Neutrophil (primary cell): ENCODE measurements at regions not wholly inside any gene's neighbourhood (a gene's known extent, or its start where the extent isn't known, plus 50 kb on each side); places are given as distances from the start of the nearest gene placed in this dataset.

Source experiments
- H3K27ac ChIP-seq: fragments of 200-600 bp; sonication (generic); 2 replicates; pipeline ENCODE4 v1.5.1; 2016; ENCODE audit warnings: mild to moderate bottlenecking, moderate library complexity
- H3K27me3 ChIP-seq: fragments of 200-600 bp; sonication (generic); 2 replicates; pipeline ENCODE4 v1.6.0; 2016; ENCODE audit warnings: mild to moderate bottlenecking
- H3K36me3 ChIP-seq: fragments of 200-600 bp; sonication (generic); 2 replicates; pipeline ENCODE4 v1.5.1; 2017
- H3K4me1 ChIP-seq, 2 experiments: fragments of 200-600 bp in 1 of 2; sonication (generic) in 1 of 2; 1 replicate in 1 of 2; 2 replicates in 1 of 2; pipeline versions ENCODE4 v1.5.1 to v1.6.1; 2013 to 2016; ENCODE audit warnings: low read depth in 1 of 2, low read length in 1 of 2, mild to moderate bottlenecking in 1 of 2, moderate library complexity in 1 of 2; ENCODE audit not compliant: control insufficient read depth in 1 of 2, insufficient read depth in 1 of 2
- H3K4me3 ChIP-seq, 2 experiments: fragments of 200-600 bp in 1 of 2; sonication (generic) in 1 of 2; 1 replicate in 1 of 2; 2 replicates in 1 of 2; pipeline ENCODE4 v1.5.1; 2013 to 2016; ENCODE audit warnings: low read depth in 1 of 2, low read length in 1 of 2, mild to moderate bottlenecking in 1 of 2, moderate library complexity in 1 of 2
- H3K9me3 ChIP-seq: fragments of 200-600 bp; sonication (generic); 2 replicates; pipeline ENCODE4 v1.5.1; 2016
- CTCF ChIP-seq: fragments of 200-600 bp; sonication (generic); IDR thresholded peaks from 2 replicates; pipeline ENCODE4 v1.5.1; 2016; ENCODE audit warnings: antibody characterized with exemption

- TF ChIP-seq CTCF = no peak
- Histone ChIP-seq H3K27ac (no peak overlapping the region), H3K4me1 (no peaks in the 10 kb centered on the region), H3K27me3 (no peaks in the 10 kb centered on the region), H3K4me3 (no peak overlapping the region), H3K36me3 (no peaks in the 10 kb centered on the region), H3K9me3 (no peaks in the 10 kb centered on the region)
Observed at GRCh38 chr12:124668602-124669001, 101.2 kb upstream of the NCOR2 start.

GRCh38 chr12:124667506-124668326 is 100.3 kb upstream of the NCOR2 start:
- TF ChIP-seq CTCF = no peak
- no peaks in the 10 kb centered on the region for H3K9me3 ChIP-seq

GRCh38 chr12:124666722-124667259 is 99.4 kb upstream of the NCOR2 start:
- no peaks in the 10 kb centered on the region for H3K27me3 ChIP-seq
- no peaks in the 10 kb centered on the region for H3K4me1 ChIP-seq
- H3K27ac ChIP-seq = no peak overlapping the region
- no peaks in the 10 kb centered on the region for H3K9me3 ChIP-seq
- no peak overlapping the region for H3K4me3 ChIP-seq
- TF ChIP-seq CTCF = no peak
- no peaks in the 10 kb centered on the region for H3K36me3 ChIP-seq

More at GRCh38 chr12:124667506-124668326, 100.3 kb upstream of the NCOR2 start:
- Histone ChIP-seq H3K36me3 (no peaks in the 10 kb centered on the region), H3K4me3 (no peak overlapping the region), H3K27ac (no peak overlapping the region), H3K27me3 (no peaks in the 10 kb centered on the region), H3K4me1 (no peaks in the 10 kb centered on the region)

- H3K4me1 ChIP-seq = no peaks in the 10 kb centered on the region
- H3K36me3 ChIP-seq = no peaks in the 10 kb centered on the region
- H3K9me3 ChIP-seq = no peaks in the 10 kb centered on the region
- H3K27me3 ChIP-seq = no peaks in the 10 kb centered on the region
- no peak overlapping the region for H3K27ac ChIP-seq
- no peak for TF ChIP-seq CTCF
- H3K4me3 ChIP-seq = no peak overlapping the region
Observed at GRCh38 chr12:124665511-124665910, 98.1 kb upstream of the NCOR2 start.

GRCh38 chr12:124664395-124665111 is 97.1 kb upstream of the NCOR2 start:
- Histone ChIP-seq H3K4me3 (no peak overlapping the region), H3K4me1 (no peaks in the 10 kb centered on the region), H3K27ac (no peak overlapping the region), H3K36me3 (no peaks in the 10 kb centered on the region), H3K27me3 (no peaks in the 10 kb centered on the region), H3K9me3 (no peaks in the 10 kb centered on the region)
- TF ChIP-seq CTCF = no peak
